NCI-H526 treated with DMSO at 0.1 percent for 48 hours (cell line): ENCODE measurements at regions not wholly inside any gene's neighbourhood (a gene's known extent, or its start where the extent isn't known, plus 50 kb on each side); places are given as distances from the start of the nearest gene placed in this dataset.
"Not testable (repeated sequence)": the region's sequence is repeated elsewhere in the genome, so short reads cannot be mapped to it uniquely, and the experiment has no call there.

ENCODE experiments used
- DNase-seq: peaks from one replicate; lab custom pipeline; 2025; lab: John Stamatoyannopoulos, UW

- DNase-seq: no peak
Measured at GRCh38 chr16:48057048-48057447, 98.7 kb downstream of the ABCC12 start.

GRCh38 chr16:48054881-48055601, 100.8 kb downstream of the ABCC12 start:
- DNase-seq: peak; percentile 41

GRCh38 chr16:48053418-48053745, 102.4 kb downstream of the ABCC12 start:
- DNase-seq: no peak

- DNase-seq: no peak
Measured at GRCh38 chr16:48052731-48053417, 102.9 kb downstream of the ABCC12 start.

GRCh38 chr16:48050871-48051270, 104.9 kb downstream of the ABCC12 start:
- DNase-seq: no peak

GRCh38 chr16:48049847-48050246, 105.9 kb downstream of the ABCC12 start:
- no peak for DNase-seq

GRCh38 chr16:48047720-48048119, 108.1 kb downstream of the ABCC12 start:
- DNase-seq: no peak

- DNase-seq: no peak
Measured at GRCh38 chr16:48047241-48047640, 108.6 kb downstream of the ABCC12 start.

GRCh38 chr16:48044117-48044516, 111.7 kb downstream of the ABCC12 start:
- no peak for DNase-seq

GRCh38 chr16:48041981-48042421, 113.8 kb downstream of the ABCC12 start:
- no peak for DNase-seq

GRCh38 chr16:48035142-48035541, 120.7 kb downstream of the ABCC12 start:
- no peak for DNase-seq

GRCh38 chr16:48030926-48031325, 124.9 kb downstream of the ABCC12 start:
- DNase-seq: no peak

GRCh38 chr16:48029768-48030167, 126.0 kb downstream of the ABCC12 start:
- no peak for DNase-seq

- no peak for DNase-seq
Measured at GRCh38 chr16:48025359-48025758, 130.4 kb downstream of the ABCC12 start.

GRCh38 chr16:48024042-48024441, 131.8 kb downstream of the ABCC12 start:
- no peak for DNase-seq

GRCh38 chr16:48022496-48022895, 133.3 kb downstream of the ABCC12 start:
- no peak for DNase-seq

- DNase-seq: not testable (repeated sequence)
Measured at GRCh38 chr16:48020617-48021016, 135.2 kb downstream of the ABCC12 start.

- no peak for DNase-seq
Measured at GRCh38 chr16:48014349-48015135, 141.3 kb downstream of the ABCC12 start.

- no peak for DNase-seq
Measured at GRCh38 chr16:48013491-48013901, 142.3 kb downstream of the ABCC12 start.

GRCh38 chr16:48011878-48012658, 143.7 kb downstream of the ABCC12 start:
- no peak for DNase-seq

GRCh38 chr16:48011466-48011865, 144.3 kb downstream of the ABCC12 start:
- no peak for DNase-seq

GRCh38 chr16:48008011-48008525, 147.7 kb downstream of the ABCC12 start:
- DNase-seq: no peak
